Panc1 (cell line): ENCODE measurements at regions not wholly inside any gene's neighbourhood (a gene's known extent, or its start where the extent isn't known, plus 50 kb on each side); places are given as distances from the start of the nearest gene placed in this dataset.

Source experiments
- ATAC-seq: fragments of 200-7000 bp; cut with Tn5 transposase; 2 replicates; pipeline ENCODE4 v1.9.1; 2020; ENCODE audit warnings: mild to moderate bottlenecking, moderate library complexity
- BruUV-seq: library from RNA; stranded (reverse); fragments of 400-500 nt; replicated peaks from 2 replicates; lab custom pipeline; 2021; lab: Mats Ljungman, UMichigan
- CTCF ChIA-PET: fragments of 300-600 bp; sonication (Branson Sonifier 250); formaldehyde crosslinking; loops from one replicate; lab custom pipeline; 2022; ENCODE audit warnings: antibody characterized with exemption; lab: Charles Lee
- POLR2A ChIA-PET: fragments of 300-600 bp; sonication (Branson Sonifier 250); formaldehyde crosslinking; loops from one replicate; lab custom pipeline; 2022; ENCODE audit warnings: antibody characterized with exemption; lab: Charles Lee
- DNase-seq: peaks from one replicate; pipeline ENCODE4 v3.0.0-alpha.2; 2010; ENCODE audit warnings: low read depth, low spot score
- H3K27ac ChIP-seq: 2 replicates; pipeline ENCODE4 v1.5.1; 2011; ENCODE audit warnings: mild to moderate bottlenecking, low read length, inconsistent platforms
- H3K27me3 ChIP-seq: fragments of 200-500 bp; sonication (Bioruptor generic); 2 replicates; pipeline ENCODE4 v1.6.0; 2014; ENCODE audit warnings: low read length, inconsistent platforms; ENCODE audit not compliant: control insufficient read depth, insufficient read depth
- H3K36me3 ChIP-seq: fragments of 200-500 bp; sonication (Bioruptor generic); 2 replicates; pipeline ENCODE4 v1.5.1; 2014; ENCODE audit warnings: inconsistent platforms, mild to moderate bottlenecking, low read length, moderate library complexity; ENCODE audit not compliant: control insufficient read depth, insufficient read depth
- H3K4me1 ChIP-seq: 2 replicates; pipeline ENCODE4 v1.5.1; 2011; ENCODE audit warnings: inconsistent platforms, mild to moderate bottlenecking, low read length, moderate library complexity; ENCODE audit not compliant: control insufficient read depth, insufficient read depth
- H3K4me3 ChIP-seq, 2 experiments: 2 replicates each; pipeline ENCODE4 v1.5.1; 2011 to 2012; ENCODE audit warnings: low read depth in 2 of 2, low read length in 2 of 2, mild to moderate bottlenecking in 2 of 2, inconsistent platforms in 1 of 2, moderate library complexity in 1 of 2
- H3K9me3 ChIP-seq: fragments of 200-500 bp; sonication (Bioruptor generic); 2 replicates; pipeline ENCODE4 v1.5.1; 2014; ENCODE audit warnings: low read depth, mild to moderate bottlenecking, inconsistent platforms, low read length, moderate library complexity; ENCODE audit not compliant: control insufficient read depth, insufficient read depth
- CTCF ChIP-seq: fragments of 450-650 bp; IDR thresholded peaks from 2 replicates; pipeline ENCODE4 v1.5.1; 2017; ENCODE audit warnings: mild to moderate bottlenecking
- POLR2AphosphoS5 ChIP-seq: IDR thresholded peaks from 2 replicates; pipeline ENCODE4 v1.6.1; 2012; ENCODE audit warnings: mild to moderate bottlenecking, low read depth, low read length, moderate library complexity
- REST ChIP-seq, 2 experiments: IDR thresholded peaks; 2 replicates each; pipeline ENCODE4 v1.6.1; 2011 to 2012; ENCODE audit warnings: low read depth in 2 of 2, control low read depth in 1 of 2, low read length in 1 of 2, mild to moderate bottlenecking in 1 of 2, moderate library complexity in 1 of 2; ENCODE audit not compliant: insufficient read depth in 1 of 2
- SIN3A ChIP-seq: IDR thresholded peaks from 2 replicates; pipeline ENCODE4 v1.6.1; 2012; ENCODE audit warnings: low read depth, mild to moderate bottlenecking, low read length, moderate library complexity, borderline replicate concordance; ENCODE audit not compliant: insufficient read depth
- TCF7L2 ChIP-seq: IDR thresholded peaks from 2 replicates; pipeline ENCODE4 v1.6.1; 2011; ENCODE audit warnings: mild to moderate bottlenecking, low read depth, low read length, inconsistent platforms
- in situ Hi-C: cut with HindIII; loops from 2 replicates; pipeline ENCODE4 v1.10.0; 2016; ENCODE audit warnings: low sequenced_read_pairs, low pct_unique_long_range_greater_than_20kb
- intact Hi-C: fragments of 100-400 bp; cut with micrococcal nuclease; formaldehyde crosslinking; loops from one replicate; pipeline ENCODE4 v1.10.0; 2022; ENCODE audit not compliant: unreplicated experiment

GRCh38 chr2:8540552-8541055 lies 141.3 kb upstream of the ID2 start:
- intact Hi-C loops (no loop called here), in situ Hi-C loops (no loop called here)
- CTCF ChIA-PET: no interaction called here
- TF ChIP-seq REST (IDR thresholded peaks at IDR 0.05; ENCODE audit: insufficient read depth in 1 of 2, low read depth in 2 of 2, low read length in 1 of 2): no peak
- no peak for TF ChIP-seq POLR2AphosphoS5
- no peak for TF ChIP-seq SIN3A
- no peak for TF ChIP-seq TCF7L2
- TF ChIP-seq CTCF: no peak
- Histone ChIP-seq H3K36me3 (no peaks in the 10 kb centered on the region), H3K27ac (no peak overlapping the region), H3K4me3 (no peak overlapping the region), H3K27me3 (no peaks in the 10 kb centered on the region), H3K4me1 (no peaks in the 10 kb centered on the region; the same call in 1 of the 2 replicates), H3K9me3 (no peaks in the 10 kb centered on the region)
- BruUV-seq: no TSS peak
- POLR2A ChIA-PET: no interaction called here
- DNase-seq (no peak), ATAC-seq (no peak)

GRCh38 chr2:8541223-8541622 lies 140.6 kb upstream of the ID2 start:
- H3K9me3 ChIP-seq: no peaks in the 10 kb centered on the region
- no peaks in the 10 kb centered on the region for H3K36me3 ChIP-seq
- TF ChIP-seq TCF7L2 (no peak), SIN3A (no peak)
- H3K4me1 ChIP-seq: no peaks in the 10 kb centered on the region; the same call in 1 of the 2 replicates
- intact Hi-C loops (no loop called here), in situ Hi-C loops (no loop called here)
- BruUV-seq: no TSS peak
- no peak overlapping the region for H3K27ac ChIP-seq
- CTCF ChIA-PET: no interaction called here
- ATAC-seq: no peak
- no peak overlapping the region for H3K4me3 ChIP-seq
- POLR2A ChIA-PET: no interaction called here
- DNase-seq: no peak
- H3K27me3 ChIP-seq: no peaks in the 10 kb centered on the region

- H3K27me3 ChIP-seq: no peaks in the 10 kb centered on the region
- no peaks in the 10 kb centered on the region for H3K36me3 ChIP-seq
- no peaks in the 10 kb centered on the region for H3K9me3 ChIP-seq
- no TSS peak for BruUV-seq
- POLR2A ChIA-PET: no interaction called here
- no peaks in the 10 kb centered on the region; the same call in 1 of the 2 replicates for H3K4me1 ChIP-seq
- in situ Hi-C loops: no loop called here
- CTCF ChIA-PET: no interaction called here
- TF ChIP-seq CTCF (no peak), TCF7L2 (no peak), SIN3A (no peak), POLR2AphosphoS5 (no peak), REST (IDR thresholded peaks at IDR 0.05; ENCODE audit: insufficient read depth in 1 of 2, low read depth in 2 of 2, low read length in 1 of 2) (no peak)
- H3K4me3 ChIP-seq: no peak overlapping the region
- intact Hi-C loops: no loop called here
- H3K27ac ChIP-seq: no peak overlapping the region
- no peak for ATAC-seq
- DNase-seq: no peak
Observed at GRCh38 chr2:8541636-8542035, 140.2 kb upstream of the ID2 start.
